ENCODE measurements at regions not wholly inside any gene's neighbourhood (a gene's known extent, or its start where the extent isn't known, plus 50 kb on each side); places are given as distances from the start of the nearest gene placed in this dataset.

DNA sequence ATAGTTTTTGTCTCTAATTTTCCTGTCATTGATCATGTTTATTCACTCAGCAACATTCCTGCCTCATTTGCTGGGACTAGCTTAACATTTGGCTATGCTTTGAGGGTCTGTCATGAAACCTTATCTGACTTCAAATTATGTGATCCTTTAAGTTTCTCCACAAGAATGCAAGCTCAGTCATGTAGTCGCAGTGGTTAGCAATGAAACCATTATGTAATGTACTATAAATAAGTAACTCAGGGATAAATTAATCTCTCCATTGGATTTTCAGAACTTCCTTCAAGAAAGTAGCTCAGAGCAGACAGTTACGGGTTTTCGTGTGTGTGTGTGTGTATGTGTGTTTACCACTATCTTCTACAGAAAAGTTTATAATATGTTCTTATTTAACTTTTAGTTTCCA, 993.6 kb downstream of the ADGRL3 start:
- no peak overlapping the region for H3K4me3 ChIP-seq
- no peaks in the 10 kb centered on the region for H3K4me1 ChIP-seq
- TF ChIP-seq CTCF (IDR thresholded peaks at IDR 0.05) (no peak), POLR2A (IDR thresholded peaks at IDR 0.05) (no peak)
- no peaks in the 10 kb centered on the region for H3K27me3 ChIP-seq
- intact Hi-C loops (cut with DNase I; ENCODE audit: low total_unique reads), result no loop called here
- DNase-seq, result no peak
- no peak overlapping the region for H3K27ac ChIP-seq
- 78 to 79% methylated on average over 3 of the region's 3 CpGs for WGBS, 2 donors
- no peaks in the 10 kb centered on the region for H3K36me3 ChIP-seq (ENCODE audit: low read depth, missing control alignments)
- H3K9me3 ChIP-seq, result no peaks in the 10 kb centered on the region

DNA sequence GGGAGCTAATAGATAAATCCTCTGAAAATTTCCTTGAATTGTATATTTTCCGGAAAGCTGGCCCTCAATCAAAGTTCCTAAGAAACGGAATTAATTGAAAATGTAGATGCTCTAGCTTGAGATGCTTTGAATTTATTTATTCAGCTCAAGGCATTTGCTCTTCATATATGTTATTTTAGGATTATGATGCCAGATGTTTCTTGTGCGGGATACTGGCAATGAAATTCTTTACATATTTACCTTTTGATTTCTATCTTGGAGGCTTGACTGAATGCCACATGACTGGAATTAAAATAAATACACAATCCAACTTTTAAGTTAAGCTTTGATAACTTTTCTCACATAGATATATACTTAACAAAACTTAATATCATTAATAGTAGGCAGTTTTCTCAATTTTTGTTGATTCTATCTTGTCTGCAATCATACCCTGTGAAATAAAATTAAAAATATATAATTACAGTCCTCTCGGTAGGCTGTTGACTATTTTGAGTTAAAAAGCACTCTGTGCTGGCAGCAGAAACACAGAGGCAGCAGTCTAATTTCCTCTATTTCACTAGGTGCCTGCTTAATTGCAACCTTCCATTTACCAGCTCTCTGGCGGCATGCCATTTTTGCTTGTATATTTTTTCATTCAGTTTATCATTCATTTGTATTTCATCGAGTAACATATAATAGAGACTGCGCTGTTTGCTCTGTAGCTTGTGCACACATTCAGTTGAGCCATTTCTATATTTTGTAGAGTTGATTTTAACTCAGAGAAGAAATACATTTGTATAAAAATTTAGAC, 991.5 kb downstream of the ADGRL3 start:
- H3K27me3 ChIP-seq, result no peaks in the 10 kb centered on the region
- TF ChIP-seq POLR2A (IDR thresholded peaks at IDR 0.05), result no peak
- TF ChIP-seq CTCF (IDR thresholded peaks at IDR 0.05), result no peak
- no peak for DNase-seq
- no peak overlapping the region for H3K4me3 ChIP-seq
- H3K27ac ChIP-seq, result no peak overlapping the region
- no peaks in the 10 kb centered on the region for H3K9me3 ChIP-seq
- WGBS, 2 donors, result 64 to 69% methylated on average over 7 of the region's 7 CpGs
- H3K36me3 ChIP-seq (ENCODE audit: low read depth, missing control alignments), result no peaks in the 10 kb centered on the region
- intact Hi-C loops (cut with DNase I; ENCODE audit: low total_unique reads), result no loop called here
- no peaks in the 10 kb centered on the region for H3K4me1 ChIP-seq

GRCh38 chr4:62170235-62170634, 970.1 kb downstream of the ADGRL3 start:
- intact Hi-C loops (cut with DNase I; ENCODE audit: low total_unique reads), result no loop called here
- WGBS, 2 donors, result 52 to 67% methylated on average over 1 of the region's 1 CpG

DNA sequence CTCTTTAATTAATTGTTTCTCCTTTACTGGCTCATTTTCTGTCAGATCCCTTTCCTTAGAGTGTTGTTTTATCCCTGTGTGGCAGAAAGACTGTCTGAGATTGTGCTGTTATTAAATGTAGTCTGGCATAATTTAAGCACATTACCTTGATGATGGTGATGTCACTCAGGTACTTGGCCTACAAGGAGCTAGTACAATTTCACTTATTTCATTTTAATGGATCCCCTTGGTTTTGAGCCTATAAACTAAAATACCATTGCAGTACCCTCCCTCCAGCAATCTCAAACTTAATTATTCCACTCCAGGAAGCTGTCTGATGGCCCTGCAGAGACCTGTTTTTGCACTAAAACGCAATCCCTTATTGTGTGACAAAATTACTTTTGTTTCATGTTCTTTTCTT, 968.6 kb downstream of the ADGRL3 start:
- DNase-seq, result no peak
- intact Hi-C loops (cut with DNase I; ENCODE audit: low total_unique reads), result no loop called here
- no peak overlapping the region for H3K4me3 ChIP-seq
- H3K9me3 ChIP-seq, result no peaks in the 10 kb centered on the region
- H3K36me3 ChIP-seq (ENCODE audit: low read depth, missing control alignments), result no peaks in the 10 kb centered on the region
- no peak for TF ChIP-seq POLR2A (IDR thresholded peaks at IDR 0.05)
- TF ChIP-seq CTCF (IDR thresholded peaks at IDR 0.05), result no peak
- no peaks in the 10 kb centered on the region for H3K4me1 ChIP-seq
- 97 to 100% methylated on average over 1 of the region's 1 CpG for WGBS, 2 donors
- H3K27ac ChIP-seq, result no peak overlapping the region
- H3K27me3 ChIP-seq, result no peaks in the 10 kb centered on the region

More at GRCh38 chr4:62170235-62170634, 970.1 kb downstream of the ADGRL3 start:
- DNase-seq, result no peak
- H3K36me3 ChIP-seq (ENCODE audit: low read depth, missing control alignments), result no peaks in the 10 kb centered on the region
- H3K27me3 ChIP-seq, result no peaks in the 10 kb centered on the region
- no peak overlapping the region for H3K27ac ChIP-seq
- no peak for TF ChIP-seq CTCF (IDR thresholded peaks at IDR 0.05)
- no peak for TF ChIP-seq POLR2A (IDR thresholded peaks at IDR 0.05)
- H3K4me1 ChIP-seq, result no peaks in the 10 kb centered on the region
- H3K9me3 ChIP-seq, result no peaks in the 10 kb centered on the region
- H3K4me3 ChIP-seq, result no peak overlapping the region

DNA sequence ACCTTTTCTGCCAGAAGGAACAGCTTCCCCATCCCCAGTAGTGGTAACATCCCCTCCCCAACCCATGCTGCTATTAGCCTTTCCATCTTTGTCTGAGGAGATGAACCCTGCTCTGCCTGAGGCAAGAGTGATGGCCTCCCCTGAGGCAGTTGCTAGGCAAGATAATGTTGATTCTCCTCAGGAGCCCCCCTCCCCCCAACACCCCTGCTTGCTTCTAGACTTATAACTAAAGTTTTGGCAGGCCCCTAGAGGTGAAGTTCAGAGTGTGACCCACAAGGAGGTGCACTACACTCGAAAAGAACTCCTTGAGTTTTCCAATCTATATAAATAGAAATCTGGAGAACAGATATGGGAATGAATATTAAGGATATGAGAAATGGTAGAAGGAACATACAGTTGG, 962.5 kb downstream of the ADGRL3 start:
- TF ChIP-seq POLR2A (IDR thresholded peaks at IDR 0.05), result no peak
- no peak for TF ChIP-seq CTCF (IDR thresholded peaks at IDR 0.05)
- Histone ChIP-seq H3K9me3 (no peaks in the 10 kb centered on the region), H3K27me3 (no peaks in the 10 kb centered on the region), H3K36me3 (ENCODE audit: low read depth, missing control alignments) (no peaks in the 10 kb centered on the region), H3K27ac (no peak overlapping the region), H3K4me3 (no peak overlapping the region), H3K4me1 (no peaks in the 10 kb centered on the region)
- no peak for DNase-seq
- intact Hi-C loops (cut with DNase I; ENCODE audit: low total_unique reads), result no loop called here
- WGBS, 2 donors, result 78 to 86% methylated on average over 1 of the region's 1 CpG

All from testis (tissue), 2 donors.